ENCODE measurements at regions not wholly inside any gene's neighbourhood (a gene's known extent, or its start where the extent isn't known, plus 50 kb on each side); places are given as distances from the start of the nearest gene placed in this dataset.

DNA sequence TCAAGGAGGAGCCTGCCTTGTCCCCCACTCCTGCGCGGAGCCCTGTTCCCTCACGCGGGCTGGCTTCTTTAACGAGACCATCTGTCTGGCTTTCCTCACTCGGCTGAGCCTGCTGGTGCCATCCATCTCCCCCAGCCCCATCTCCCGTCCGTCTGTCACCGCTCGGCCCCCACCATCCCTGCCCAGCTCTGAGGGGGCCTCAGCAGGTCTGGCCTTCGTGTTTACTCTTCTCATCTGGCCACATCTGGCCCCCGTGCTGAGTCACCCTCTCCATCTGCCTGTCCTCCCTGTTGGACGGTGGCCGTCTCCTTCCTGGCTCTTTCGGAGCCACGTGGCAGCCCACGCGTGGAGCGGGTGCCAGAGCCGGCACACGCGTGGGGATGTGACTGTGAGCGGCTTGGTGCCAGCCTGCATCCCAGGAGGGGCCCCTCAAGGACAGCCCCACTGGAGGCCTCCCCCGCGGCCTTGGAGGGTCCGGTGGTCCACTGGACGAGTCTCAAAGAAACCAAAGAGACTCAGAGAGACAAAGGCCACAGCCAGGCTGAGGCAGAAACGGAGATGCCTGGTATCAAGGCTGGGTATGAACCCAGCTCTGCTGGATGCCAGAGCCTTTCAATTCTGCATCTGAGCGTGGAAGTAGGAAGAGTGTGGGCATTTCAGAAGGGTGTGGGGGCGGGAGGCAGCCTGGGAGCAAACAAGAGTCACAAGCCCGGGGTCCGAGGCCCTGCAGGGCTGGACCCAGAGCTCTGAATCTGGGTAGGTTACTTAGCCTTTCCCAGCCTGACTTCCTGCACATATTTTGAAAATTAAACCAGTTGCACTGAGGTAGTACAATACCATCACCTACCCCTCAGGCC is 76.7 kb upstream of the UNC5A start:
- ATAC-seq: no peak
- no peak for DNase-seq (ENCODE audit: low spot score)

- DNase-seq (ENCODE audit: low spot score) (peak; percentile 29), ATAC-seq (no peak)
Observed at GRCh38 chr5:176734756-176735342, 75.5 kb upstream of the UNC5A start.

DNA sequence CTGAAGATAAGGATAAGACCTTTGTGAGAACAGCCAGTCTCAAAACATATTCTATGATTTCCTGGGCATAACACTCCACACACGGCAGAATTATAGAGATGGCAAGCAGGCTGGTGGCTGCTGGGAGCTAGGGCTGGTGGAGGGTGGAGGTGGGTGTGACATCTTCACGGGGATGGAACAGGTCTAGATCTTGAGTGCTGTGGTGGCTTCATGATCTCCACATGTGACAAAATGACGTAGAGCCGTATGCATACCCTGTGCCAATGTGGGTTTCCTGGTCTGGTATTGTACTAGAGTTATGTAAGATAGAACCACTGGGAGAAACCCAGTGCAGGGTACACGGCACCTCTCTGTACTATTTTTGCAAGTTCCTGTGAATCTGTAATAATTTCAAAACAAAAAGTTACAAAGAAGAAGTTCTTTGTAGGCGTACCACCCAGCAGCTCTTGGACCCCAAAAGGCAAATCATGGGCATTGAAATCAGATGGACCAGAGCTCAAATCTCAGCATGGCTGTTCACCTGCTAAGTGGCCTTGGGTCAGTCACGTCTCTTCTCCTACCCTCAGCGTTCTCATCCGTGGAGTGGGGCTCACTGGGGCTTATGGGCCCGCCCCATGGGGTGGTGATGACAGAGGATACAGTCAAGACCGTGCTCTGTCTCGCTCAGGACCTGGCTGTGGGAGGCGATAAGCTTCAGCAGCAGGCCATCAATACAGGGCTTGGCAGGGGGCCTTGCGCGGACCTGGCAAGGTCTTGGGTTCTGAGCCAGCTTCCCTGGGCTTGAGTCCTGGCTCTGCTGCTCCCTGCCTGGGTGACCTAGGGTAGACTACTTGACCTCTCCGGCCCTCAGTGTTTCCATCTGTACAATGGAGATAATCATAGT is 74.7 kb upstream of the UNC5A start:
- ATAC-seq (no peak), DNase-seq (ENCODE audit: low spot score) (peak; percentile 34)

DNA sequence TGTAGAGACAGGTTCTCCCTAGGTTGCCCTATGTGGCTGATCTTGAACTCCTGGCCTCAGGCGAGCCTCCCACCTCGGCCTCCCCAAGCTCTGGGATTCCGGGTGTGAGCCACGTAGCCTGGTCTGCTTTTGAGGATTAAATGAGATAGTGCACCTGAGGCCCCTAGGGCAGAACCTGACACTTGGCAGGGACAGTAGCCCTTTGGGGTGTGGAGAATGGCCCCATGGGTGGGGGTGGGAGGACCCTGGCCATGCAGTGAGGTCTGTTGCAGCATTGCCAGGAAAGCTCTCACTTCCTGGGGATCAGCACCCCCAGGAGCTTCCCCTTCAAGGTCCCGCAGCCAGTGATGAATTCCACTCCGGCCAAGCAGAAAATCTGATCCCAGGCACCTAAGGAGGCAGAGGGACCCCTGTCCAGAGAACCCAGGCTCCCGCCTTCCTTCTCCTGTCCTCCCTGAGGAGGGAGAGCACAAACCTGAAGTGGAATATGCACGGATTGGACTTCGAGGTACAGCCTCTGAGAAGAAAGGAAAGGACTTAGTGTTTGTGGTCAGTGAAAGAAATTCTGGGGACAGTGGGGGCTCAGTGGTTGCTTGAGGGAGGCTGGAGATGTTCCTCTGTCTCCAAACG is 73.9 kb upstream of the UNC5A start:
- DNase-seq (ENCODE audit: low spot score) (peak; percentile 38), ATAC-seq (no peak)

GRCh38 chr5:176736931-176737745 is 73.2 kb upstream of the UNC5A start:
- ATAC-seq (no peak), DNase-seq (ENCODE audit: low spot score) (peak; percentile 18)

DNA sequence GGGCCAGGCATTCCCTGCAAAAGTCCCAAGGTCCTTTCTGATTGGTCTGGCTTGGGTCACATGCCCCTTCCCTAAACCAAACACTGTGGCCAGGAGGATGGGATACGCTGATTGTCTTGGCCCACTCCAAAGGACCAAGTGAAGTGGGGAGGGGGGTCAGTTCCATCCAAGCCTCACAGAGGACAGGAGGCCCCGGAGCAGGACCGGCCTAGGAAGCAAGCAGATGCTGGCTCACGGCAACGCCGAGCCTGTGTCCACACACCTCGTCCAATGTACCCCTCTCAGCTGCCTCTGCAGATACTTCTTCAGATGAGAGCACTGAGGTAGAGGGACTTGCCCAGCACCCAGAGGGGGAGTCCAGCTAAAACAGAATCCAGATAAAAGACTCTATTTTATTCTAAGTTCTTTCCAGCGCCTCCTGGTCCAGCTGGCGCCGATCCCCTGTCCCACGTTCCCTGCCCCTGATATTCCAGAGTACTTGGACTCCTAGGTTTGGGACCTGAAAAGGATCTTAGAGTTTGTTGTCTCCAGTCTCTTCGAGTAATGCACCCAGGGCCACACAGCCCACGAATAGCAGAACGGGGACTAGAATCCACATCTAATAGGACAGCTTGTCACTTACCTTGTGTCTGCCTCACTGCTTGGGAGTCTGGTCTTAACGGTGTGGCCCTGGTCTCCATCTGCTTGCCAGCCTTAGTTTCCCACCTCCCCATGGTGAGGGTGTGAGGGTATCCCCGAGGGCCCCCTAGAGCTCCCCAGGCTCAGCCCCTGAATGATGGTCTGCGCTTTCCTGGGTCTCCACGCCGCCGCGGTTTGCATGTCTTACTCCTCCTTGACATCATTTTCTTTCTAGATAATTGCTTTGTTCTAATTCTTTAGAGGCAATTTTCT is 72.4 kb upstream of the UNC5A start:
- DNase-seq (ENCODE audit: low spot score): peak; percentile 27
- no peak for ATAC-seq

DNA sequence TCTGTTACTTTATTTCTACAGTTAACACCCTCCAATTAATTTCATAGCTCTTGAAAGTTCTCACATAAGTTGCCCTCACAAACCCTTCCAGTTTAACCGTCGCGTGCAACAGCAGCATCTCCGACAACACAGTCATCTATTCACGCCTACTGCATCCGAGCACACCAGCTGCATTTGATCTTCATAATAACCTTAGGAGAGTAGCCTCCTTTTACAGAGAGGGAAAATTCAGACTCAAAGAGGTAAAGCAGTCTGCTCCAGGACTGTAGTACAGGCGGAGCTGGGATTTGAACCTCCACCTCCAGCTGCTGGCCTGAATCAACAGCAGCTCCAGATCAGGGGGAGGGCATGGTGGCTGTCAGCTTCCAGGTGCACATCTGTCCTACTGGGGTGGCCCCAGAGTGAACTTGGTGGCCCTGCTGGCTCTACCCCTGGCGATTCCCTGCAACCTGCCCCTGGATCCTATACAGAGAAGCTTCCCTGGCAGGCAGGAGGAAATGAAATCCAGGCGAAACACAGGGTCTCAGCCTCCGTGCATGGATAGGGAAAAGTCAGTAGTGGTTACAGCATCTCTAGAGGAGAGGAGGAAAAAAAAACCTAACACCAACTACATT is 71.6 kb upstream of the UNC5A start:
- DNase-seq (ENCODE audit: low spot score) (peak; percentile 18), ATAC-seq (no peak)

GRCh38 chr5:176739461-176740051 is 70.8 kb upstream of the UNC5A start:
- DNase-seq (ENCODE audit: low spot score): peak; percentile 30

GRCh38 chr5:176740131-176740701 is 70.1 kb upstream of the UNC5A start:
- DNase-seq (ENCODE audit: low spot score): peak; percentile 46
- peak; percentile 62 for ATAC-seq

More at GRCh38 chr5:176739461-176740051, 70.8 kb upstream of the UNC5A start:
- no peak for ATAC-seq

DNA sequence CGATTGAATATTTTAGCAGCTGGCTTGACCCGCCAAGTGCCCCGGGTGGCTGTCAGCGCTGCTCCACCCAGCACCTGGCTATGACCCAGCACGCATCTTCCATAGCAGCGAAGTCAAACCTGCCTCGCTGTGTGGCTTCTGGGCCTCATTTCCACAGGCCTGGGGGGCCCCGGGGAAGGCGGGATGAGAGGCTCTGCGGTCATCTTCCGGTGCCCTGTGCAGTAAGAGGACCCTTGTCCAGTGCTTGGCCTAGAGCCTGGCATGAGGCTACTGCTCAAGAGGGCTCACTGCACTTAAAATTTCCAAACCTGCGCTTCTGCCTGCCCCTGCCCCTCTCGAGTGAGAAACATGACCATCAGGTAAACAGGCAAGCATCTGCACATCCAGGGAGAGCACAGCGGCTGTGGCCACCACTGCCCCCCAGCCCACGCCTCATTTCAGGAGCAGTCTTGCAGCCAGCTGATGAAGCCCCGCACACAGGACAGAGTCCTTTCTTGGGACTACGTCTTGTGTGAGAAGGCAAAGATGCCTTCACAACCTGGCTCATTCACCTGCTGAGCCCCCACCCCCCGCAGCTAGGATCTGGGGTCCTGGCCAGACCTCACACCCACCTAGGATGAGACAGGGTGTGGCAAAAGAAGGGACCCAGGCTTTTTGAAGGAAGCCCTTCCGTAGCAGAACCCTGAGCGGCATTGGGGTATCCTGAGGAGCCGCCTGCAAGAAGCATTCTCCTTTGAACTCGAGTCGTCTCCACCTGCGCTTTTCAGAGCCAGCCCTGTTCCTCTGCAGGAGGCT is 69.5 kb upstream of the UNC5A start:
- peak; percentile 42 for DNase-seq (ENCODE audit: low spot score)

DNA sequence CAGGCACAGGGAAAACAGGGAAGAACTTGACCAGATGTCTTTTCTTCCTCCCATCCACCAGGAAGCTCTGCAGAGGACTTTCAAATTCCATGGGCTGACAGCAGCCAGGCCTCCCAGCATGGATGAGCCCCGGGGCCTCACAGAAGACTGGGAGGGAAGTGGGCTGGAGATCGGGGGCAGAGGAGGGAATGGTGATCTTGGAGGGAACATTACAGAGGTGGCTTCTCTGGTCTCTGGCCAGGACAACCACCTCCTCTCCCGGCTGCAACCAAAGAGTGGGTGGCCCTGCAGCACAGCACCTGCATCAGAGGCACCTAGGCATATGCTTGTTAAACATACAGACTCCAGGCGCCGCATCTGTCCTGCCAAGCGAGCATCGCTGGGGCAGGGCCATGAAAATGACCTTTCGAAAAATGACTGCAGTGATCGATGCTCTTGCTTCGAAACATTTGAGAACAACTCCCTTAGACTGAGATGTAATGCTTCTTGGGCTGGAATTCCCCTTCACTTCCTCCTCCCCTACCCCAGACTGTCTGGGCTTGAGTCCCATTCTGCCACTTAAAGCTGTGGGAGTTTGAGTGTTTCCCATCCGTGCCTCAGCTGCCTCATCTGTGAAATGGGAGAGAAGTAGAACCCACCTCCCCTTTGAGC is 68.7 kb upstream of the UNC5A start:
- peak; percentile 35 for DNase-seq (ENCODE audit: low spot score)

More for the DNA sequence above, 69.5 kb upstream of the UNC5A start:
- ATAC-seq: no peak

GRCh38 chr5:176742246-176743105 is 67.9 kb upstream of the UNC5A start:
- DNase-seq (ENCODE audit: low spot score) (peak; percentile 8), ATAC-seq (no peak)

More for the DNA sequence above, 68.7 kb upstream of the UNC5A start:
- ATAC-seq: no peak

DNA sequence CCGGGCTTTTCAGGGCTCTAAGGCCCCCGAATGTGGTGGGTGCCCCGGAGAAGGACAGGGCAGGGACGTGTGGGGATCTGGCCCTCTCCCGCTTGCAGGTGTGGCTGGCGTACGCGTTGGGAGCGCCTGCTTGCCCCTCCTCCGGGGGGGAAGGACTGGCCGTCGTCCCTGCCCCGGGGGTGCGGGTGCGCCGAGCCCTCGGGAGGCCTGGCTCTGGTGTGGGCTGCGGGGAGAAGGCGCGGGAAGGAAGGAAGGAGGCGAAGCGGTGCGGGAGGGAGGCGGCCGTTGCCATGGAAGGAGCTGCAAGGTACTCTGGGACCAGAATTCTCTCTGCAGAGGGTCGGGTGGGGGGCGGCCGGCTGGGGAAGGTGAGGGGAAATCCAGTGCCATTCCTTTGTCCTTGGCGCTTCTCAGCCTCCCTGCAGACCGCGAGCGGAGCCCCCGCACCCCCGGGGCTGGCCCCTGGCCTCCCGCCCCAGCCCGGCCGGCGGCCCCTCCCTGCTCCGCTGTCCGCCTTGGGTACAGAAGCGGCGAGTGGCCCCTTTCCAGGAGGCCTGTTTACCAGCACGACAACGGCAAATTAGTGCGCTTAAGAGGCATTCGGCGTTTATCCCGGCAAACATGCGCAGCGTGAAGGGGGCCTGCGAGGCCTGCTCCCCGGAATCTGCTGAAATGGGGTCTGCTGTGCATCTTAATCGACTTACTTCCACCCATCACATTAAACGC is 67.1 kb upstream of the UNC5A start:
- peak; percentile 28 for DNase-seq (ENCODE audit: low spot score)
- no peak for ATAC-seq

GRCh38 chr5:176743868-176744583 is 66.3 kb upstream of the UNC5A start:
- ATAC-seq (no peak), DNase-seq (ENCODE audit: low spot score) (peak; percentile 19)
